GM19240 (cell line): ENCODE measurements at regions not wholly inside any gene's neighbourhood (a gene's known extent, or its start where the extent isn't known, plus 50 kb on each side); places are given as distances from the start of the nearest gene placed in this dataset.

ENCODE experiments used
- DNase-seq: peaks from one replicate; pipeline ENCODE4 v3.0.0; 2011; ENCODE audit warnings: low spot score; ENCODE audit not compliant: insufficient read length

DNA sequence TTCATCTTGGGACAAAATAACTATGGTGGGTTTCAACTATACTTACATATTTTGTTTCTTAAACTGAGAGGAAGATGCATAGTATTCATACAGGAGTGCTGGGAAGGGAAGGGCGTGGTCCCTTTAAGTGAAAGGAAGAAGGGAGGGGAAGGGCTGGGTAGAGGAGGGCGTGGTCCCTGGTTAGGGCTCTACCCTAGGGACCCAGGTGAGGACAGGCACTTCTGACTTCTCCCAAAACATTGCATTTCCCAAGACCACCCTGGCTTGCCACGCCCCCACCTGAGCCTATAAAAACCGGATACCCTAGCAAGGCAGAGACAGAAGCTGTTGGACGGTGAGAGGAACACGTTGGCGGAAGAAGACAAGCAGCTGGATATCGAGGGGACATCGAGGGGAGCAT lies 157.6 kb upstream of the PLXNA4 start:
- DNase-seq, result no peak

DNA sequence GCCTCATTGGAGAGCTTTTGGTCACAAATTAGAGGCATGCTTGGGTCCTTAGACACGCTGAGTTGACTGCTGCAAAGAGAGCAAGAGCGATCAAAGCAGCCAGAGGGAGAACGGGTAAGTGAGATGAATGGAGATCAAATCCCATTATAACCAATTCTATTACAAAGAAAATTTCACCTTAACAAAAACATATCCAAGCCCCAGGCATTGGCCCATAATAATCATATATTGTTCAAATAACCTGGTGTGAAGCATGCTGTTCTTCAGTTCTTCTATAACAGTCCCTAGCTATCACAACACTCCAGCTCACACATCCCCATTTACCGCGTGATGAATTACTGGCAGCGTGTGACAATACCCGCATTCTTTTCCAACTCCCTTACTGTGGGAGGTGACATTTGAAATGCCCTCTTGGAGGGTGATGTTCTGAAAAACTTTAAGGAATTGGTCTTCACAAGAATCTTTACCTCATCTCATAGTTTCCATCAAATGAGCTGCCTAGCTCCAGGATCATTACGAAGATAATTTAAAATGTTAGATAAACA lies 156.1 kb upstream of the PLXNA4 start:
- DNase-seq, result no peak

DNA sequence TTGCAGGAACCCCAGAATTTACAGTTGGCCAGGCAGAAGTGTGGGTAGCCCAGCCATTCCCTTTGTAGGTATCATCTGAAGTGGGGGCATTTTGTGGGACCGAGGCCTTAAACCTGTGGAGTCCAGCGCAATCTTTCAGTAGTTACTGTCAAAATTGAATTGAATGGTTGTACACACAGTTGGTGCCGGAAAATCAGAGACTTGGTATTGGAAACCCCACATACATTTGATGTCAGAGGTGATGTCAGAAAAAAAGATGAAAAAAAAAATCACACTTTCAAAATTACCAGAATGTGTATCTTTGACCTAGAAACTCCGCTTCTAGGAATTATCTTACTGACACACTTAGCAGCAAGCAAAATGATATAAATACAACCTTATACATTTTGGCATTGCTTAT lies 153.8 kb upstream of the PLXNA4 start:
- no peak for DNase-seq

DNA sequence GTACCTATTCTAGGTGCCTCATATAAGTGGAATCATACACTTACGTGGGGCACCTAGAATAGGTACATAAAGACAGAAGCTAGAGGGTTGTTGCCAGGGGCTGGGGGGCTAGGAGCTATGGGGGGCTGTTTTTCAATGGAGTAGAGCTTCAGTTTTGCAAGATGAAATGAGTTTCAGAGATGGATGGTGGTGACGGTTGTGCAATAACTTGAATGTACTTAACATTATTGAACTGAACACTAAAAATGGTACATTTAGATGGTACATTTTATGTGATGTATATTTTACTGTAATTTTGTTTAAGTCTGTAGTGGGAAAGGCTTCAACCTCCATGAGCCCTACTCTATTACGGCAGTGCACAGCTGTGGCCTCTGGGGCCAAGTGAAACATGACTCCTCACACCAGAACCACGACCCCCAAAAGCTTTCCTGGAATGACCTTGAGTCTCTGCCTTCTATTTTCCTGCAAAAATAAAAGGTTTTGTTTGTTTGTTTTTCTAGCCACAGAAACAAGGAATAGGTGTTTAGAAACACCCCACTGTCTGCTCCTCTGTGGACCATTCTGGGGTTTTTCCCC lies 147.3 kb upstream of the PLXNA4 start:
- DNase-seq, result no peak

DNA sequence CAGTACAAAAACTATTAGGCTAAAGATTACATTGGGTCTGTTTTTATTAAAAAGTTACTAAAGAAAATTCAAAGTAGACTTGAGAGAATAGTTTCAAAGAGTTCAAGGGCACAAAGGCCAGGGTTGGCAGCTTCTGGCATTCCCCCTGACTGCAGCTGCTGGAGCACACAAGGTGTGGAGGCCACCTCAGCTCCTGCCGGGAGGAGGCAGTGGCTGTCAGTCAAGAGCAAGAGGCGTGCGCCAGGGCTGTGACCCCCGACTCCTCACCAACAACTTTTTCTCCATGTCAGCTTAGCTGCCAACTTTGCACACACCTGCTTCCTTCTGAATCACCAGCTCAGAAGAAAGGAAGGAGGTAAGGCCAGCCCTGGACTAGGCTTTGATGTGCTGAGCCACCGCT lies 144.6 kb upstream of the PLXNA4 start:
- no peak for DNase-seq

DNA sequence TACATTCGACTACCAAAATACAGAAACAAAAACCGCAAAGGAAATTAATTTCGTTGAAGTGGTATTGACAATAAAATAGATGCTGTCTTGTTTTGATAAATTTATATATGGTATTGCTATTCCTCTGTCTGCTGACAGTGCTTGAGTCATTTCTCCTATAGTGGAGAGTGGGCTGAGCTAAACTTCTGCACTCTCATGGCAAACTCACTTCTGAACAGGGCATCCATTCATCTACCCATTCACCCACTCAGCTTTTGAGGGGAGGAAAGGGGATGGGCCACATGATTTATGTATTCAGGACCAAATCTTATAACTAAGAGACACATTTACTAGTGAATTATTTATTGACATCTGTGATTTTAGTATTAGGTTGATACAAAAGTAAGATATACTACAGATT lies 137.6 kb upstream of the PLXNA4 start:
- DNase-seq, result no peak

DNA sequence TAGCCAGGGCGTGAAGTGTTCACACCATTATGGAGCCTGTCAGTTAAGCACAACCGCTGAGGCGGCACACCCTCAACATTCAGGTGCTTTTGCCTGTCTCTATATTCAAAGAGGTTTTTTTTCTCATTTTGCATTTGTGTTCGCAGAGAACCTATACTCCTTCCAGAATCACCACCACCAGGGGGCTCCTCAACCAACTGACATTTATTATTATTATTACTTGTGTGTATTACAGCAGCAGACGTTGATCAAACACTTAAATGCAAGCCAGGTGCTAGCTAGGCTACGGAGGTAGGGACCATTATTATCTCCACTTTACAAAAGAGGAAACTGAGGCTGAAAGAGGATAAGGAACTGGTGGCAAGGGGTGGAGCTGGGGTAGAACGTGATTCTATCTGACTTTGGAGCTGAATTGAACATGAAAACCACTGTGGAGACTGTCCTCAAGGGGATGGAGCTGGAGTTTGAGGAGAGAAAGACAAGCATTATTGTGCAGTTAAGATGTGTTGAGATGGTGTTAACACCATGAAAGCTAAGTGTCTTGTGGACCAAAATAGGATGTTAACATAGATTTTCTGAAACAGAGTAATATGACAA lies 133.8 kb upstream of the PLXNA4 start:
- no peak for DNase-seq

DNA sequence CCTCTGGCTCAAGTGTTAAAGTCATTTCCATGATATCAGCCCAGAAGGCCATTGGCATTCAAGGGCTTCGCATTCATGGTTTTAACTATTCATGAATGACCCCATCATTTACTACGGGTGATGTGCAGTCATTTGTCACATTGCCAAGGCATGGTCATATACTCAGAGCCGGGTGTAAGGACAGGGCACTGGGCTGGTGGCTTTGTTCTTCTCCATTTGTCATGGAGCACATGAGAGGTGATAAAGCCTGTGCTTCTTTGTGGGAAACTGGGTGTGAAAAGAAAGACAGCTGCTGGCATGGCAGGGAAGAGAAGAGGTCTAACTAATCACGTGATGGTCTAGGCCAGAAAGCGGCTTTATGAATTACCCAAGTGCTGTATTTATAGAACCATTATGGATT lies 132.2 kb upstream of the PLXNA4 start:
- DNase-seq, result no peak

DNA sequence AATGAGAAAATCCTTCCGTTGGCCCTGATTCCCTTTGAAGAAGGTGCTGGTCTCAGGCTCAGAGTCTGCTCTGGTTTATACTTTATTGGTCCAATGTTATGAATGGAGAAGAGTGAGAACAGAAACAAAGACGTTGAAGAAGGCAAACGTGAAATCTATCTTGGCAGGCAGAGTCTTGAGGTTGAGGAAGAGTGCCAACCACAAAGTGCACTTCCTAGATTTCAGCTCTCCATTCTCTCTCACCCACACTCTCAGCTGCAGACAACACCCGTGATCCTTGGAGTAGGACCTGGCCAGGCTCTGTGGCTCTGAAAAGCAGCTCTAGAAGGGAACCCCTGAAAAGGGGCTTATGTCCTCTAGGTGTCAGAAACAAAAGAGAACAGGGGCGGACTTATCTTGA lies 128.9 kb upstream of the PLXNA4 start:
- no peak for DNase-seq

DNA sequence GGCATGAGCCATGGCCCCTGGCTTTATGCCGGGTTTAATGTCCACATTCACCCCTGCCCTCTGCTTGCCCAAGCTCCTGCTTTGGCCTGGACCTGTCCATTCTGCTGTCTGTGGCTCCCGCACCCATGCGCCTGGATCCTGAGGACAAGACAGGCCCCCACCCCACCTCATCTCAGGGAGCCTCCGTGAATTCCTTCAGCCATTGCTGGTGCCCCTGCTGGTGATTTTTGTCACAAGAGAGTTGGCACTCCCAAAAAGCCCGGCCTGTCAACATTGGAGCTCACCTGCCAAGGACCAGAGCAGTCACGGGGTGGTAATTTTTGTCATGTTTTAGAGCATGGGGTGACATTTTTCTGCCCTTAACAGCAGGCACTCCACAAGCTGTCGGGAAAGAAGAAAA lies 127.5 kb upstream of the PLXNA4 start:
- DNase-seq, result no peak

DNA sequence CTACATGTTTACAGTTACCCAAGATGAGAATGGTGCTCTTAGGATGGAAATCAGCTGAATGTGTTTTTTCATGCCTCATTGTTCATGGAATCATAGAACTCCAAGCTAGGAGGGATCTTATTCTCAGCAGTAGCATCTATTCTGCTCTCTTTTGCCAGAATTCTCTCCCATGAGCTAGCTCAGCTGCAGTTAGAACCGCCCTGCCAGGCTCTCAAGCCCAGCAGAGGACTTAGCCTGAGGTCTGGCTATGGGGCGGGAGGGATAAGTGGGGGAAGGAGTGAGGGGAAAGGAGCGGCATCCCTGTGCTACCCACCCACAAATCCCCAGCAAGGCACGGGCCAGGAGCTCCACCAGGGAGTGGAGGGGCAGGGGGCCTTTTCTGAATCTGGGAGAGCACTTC lies 120.7 kb upstream of the PLXNA4 start:
- no peak for DNase-seq

DNA sequence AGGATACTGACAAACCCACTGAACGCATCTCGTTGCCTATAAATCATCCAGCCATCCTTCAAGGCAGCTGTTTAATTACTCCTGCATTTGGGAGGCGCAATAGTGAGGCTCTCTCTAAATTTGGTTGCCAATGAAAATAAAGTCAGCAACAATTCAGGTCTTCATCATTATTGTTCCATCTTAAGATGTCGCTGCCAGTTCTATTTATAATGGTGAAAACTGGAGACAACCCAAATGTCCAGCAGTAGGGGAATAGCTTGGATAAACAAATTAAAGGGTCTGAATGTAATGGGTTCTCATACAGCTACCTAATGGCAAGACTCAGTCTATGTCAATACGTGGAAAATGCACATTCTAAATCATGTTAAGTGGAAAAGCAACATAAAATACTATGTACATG lies 120.1 kb upstream of the PLXNA4 start:
- DNase-seq, result no peak

DNA sequence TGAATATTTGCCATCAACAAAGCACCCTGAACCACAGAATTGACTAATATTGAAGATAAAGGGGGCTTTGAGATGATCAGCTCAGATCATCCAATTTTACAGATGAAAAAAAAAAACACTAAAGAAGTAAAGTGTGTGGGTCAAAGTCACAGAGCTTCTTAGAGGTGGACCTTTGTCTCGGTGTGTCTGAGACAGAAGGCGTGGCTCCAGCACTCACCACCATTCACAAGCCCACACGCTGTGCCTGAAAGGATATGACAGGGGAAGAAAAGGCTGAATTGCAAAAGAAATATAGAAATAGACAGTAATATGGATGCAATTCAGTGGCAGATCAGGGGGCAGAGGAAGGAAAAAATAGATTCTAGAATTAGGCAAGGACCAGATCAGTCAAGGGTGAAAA lies 114.9 kb upstream of the PLXNA4 start:
- DNase-seq, result no peak

DNA sequence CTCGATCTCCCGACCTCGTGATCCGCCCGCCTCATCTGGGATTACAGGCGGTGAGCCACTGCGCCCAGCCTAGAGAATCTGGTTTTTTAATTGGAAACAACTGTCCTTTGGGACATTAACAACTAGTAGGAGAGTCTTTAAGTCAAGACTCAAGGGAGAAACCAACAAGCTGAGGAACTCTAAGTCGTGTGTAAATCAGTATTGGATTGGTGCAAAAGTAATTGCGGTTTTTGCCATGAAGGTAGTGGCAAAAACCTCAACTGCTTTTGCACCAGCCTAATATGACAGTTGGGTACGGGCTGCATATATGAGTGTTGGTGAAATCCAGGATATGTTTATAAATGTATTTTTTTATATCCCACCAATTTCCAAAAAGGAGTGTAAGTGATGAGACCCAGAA lies 113.9 kb upstream of the PLXNA4 start:
- no peak for DNase-seq

DNA sequence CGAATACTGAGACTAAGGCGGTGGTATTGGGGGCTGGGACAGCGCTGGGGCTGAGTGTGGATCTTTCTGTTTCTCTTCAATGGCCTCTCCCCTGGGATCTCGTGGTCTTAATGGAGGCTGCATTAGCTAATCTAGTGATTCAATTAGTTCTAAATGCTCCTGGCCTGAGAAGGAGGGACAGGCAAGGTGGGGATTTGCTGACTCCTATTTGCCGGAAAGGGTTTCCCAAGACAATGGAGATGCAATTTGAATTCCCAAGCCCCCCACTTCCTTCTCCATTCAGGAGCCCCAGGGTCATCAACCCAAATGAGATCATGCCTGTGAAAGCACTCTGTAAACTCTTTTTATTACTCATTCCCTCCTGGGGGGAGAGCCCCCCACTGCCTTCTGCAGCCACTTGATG lies 111.7 kb upstream of the PLXNA4 start:
- no peak for DNase-seq

DNA sequence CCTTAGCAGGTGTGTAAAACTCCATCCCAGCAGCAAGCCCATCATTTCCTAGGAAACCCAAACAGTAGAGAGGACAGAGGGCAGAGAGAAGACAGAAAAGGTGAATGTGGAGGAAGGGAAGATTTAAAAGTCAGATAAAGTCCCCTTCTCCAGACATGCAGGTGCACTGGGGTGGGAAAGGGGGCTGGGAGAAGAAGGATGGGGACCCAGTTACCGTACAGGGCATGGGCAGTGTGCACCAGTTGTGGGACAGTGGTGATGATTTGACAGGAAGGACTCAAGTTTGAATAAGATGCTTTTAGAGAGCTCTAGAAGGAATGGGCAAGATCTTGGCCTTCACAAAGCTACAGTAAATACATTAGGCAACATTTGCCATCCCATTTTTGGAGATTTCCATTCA lies 110.7 kb upstream of the PLXNA4 start:
- no peak for DNase-seq

DNA sequence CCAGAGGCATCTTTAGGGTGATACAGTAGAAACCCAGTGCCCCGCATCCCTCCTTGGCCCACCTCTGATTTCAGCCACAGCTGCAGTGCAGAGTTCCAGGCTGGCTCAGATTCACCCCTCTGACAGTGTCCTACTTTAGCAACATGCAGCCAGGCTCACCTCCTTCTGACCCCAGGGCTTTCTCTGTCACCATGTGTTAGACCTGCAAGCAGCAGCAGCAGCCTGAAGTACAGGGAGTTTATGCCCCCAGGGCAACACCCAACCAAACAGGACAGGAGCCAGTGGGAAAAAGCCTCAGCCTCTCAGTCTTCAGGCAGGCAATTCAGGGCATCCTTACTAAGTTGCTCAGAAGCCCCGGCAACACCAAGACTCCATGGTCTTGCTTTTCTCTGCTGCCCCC lies 109.0 kb upstream of the PLXNA4 start:
- no peak for DNase-seq

DNA sequence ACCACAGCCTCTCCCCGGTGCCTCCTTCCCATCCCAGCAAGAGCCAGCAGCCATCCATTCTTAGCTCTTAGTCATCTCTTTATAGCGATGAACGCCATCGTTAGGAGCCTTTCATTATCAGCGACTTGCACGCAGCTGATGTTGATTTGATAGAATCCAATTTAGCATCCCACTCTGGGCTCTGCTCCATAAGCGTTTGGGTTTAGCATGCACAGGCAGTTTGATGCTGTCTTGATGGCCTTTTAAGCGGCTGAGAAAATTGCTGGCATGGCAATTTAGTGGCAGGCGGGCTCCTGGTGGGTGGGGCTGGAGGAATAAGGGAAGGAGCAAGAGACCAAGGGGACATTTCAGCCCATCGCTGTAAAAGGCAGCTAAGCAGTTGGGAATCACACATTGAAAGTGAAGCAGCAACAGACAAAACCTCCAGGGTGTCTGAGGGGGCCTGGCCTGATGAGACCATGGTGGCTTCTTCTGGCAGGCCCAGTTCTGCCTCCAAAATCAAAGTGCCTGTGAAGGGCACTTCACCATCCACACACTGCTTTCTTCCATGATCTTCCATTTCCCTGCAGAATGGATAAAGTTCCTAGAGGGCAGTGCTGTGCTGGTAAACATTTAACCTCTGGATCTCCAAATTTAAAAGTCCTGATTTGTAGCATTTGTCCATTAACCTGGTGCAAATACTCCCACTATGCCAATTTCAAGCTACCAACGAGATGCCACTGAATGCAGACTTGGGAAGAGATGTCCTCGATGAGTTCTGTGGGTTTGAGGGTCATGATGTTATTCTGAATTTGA lies 107.8 kb upstream of the PLXNA4 start:
- DNase-seq, result no peak

DNA sequence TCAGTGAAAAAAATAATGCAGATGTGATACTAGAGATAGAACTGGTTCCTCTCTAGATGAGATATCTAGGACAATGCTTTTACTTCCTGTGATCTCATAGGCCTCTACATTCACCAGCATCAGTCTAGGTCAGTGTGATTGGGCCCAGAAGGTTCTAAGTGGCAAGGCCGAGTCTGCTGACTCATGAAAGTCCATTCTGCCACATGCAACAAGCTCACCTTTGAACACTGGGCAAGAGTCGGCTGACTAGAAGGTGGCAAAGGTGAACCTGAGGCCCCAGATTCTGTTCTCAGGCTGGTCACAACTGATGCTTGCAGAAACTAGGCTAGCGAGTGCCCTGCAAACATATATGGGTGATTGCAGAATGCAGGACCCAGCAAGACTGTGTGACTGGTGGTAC lies 105.7 kb upstream of the PLXNA4 start:
- DNase-seq, result no peak

DNA sequence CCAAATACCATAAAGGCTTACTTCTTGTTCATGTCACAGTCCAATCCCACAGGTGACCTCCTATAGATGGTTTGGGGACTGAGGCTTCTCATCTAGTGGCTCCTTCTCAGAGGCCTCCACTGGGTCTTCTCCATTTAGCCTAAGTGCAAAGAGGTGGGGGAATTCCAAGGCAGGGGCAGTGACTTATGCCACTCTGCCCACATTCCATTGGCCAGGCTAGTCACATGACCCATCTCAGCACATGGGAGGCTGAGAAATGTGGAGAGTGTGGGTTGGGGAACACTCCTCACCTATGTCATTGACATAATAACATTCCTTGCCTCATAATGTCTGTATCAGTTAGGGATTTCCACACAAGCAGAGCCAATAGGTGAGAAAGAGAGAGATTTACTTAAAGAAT lies 104.3 kb upstream of the PLXNA4 start:
- no peak for DNase-seq

DNA sequence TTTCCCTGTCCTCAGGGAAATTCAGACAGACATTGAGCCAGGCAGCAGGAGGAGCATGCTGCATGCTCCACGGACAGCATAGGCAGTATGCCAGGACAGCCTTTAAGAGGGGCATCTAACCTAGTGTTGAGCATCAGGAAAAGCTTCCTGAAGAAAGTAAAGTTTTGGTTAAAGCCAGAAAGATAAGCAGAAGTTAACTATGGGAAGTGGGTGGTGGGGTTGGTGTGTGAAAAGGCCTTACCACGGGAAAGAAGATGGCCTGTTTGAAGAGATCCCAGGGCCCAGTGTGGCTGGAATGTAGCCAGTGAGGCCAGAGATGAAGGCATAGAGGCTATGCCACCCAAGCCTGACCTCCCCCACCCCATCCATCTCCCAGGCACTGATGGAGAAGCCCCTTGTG lies 102.4 kb upstream of the PLXNA4 start:
- no peak for DNase-seq

DNA sequence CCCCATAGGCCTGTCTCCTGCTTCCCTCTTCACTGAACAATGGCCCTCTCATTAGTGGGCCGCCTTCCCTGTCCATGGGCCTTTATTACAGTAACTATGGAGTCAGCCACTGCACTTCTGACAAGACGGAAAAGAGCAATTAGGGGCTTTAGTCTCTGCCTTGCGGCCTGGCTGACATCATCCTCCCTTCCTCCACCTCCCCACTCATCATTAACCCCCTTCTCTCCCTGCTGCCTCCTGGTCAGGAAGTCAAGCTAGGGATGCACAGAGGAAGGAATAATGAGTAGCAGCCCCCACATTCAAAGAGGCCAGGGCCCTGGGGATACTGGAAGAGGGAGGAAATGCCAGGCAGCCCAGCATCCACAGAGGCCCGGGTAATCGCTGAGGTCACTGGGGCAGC lies 101.6 kb upstream of the PLXNA4 start:
- DNase-seq, result no peak
